Nephron (organoid): ENCODE measurements at regions not wholly inside any gene's neighbourhood (a gene's known extent, or its start where the extent isn't known, plus 50 kb on each side); places are given as distances from the start of the nearest gene placed in this dataset.

Experiments used
- H3K27ac Mint-ChIP-seq, 3 experiments: 2 replicates each; pipeline ENCODE4 v1.8.0; 2020; ENCODE audit warnings: mixed read lengths in 3 of 3, mild to moderate bottlenecking in 2 of 3, moderate library complexity in 1 of 3
- H3K27me3 Mint-ChIP-seq: 2 replicates; pipeline ENCODE4 v1.8.0; 2021; ENCODE audit warnings: low read depth, mild to moderate bottlenecking, moderate library complexity, mixed read lengths
- H3K36me3 Mint-ChIP-seq: 2 replicates; pipeline ENCODE4 v1.8.0; 2020; ENCODE audit warnings: low read depth, mixed read lengths
- H3K4me1 Mint-ChIP-seq: 2 replicates; pipeline ENCODE4 v1.8.0; 2020; ENCODE audit warnings: mixed read lengths
- H3K4me3 Mint-ChIP-seq, 3 experiments: 2 replicates each; pipeline ENCODE4 v1.8.0; 2020; ENCODE audit warnings: mild to moderate bottlenecking in 3 of 3, mixed read lengths in 3 of 3, moderate library complexity in 2 of 3
- H3K9me3 Mint-ChIP-seq: 2 replicates; pipeline ENCODE4 v1.8.0; 2020; ENCODE audit warnings: mixed read lengths
- CTCF ChIP-seq, 3 experiments: fragments of 200-600 bp; sonication (generic); IDR thresholded peaks; one replicate each; pipeline ENCODE4 v1.5.0; 2021; ENCODE audit warnings: antibody characterized with exemption in 3 of 3; ENCODE audit not compliant: unreplicated experiment in 3 of 3

DNA sequence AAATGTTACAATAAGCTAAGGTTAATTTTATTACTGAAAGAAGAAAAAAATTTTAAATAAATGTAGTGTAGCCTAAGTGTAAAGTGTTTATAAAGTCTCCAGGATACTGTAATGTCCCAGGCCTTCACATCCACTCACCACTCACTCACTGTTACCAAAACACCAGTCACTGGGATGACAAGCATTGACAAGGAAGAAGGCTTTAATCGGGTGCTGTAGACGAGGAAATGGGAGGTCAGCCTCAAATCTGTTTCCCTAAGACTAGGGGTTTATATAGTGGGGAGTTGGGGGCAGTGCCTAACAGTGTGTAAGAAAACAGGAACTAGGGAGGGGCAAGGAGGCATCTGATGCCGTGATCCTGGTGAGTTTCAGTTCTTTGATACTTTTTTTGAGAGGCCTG, 69.4 kb downstream of the CHRM3 start:
- Mint-ChIP-seq H3K27ac (no peak overlapping the region), H3K9me3 (peaks cover 5% of the 10 kb centered on the region), H3K4me3 (no peak overlapping the region), H3K36me3 (no peaks in the 10 kb centered on the region), H3K27me3 (no peaks in the 10 kb centered on the region), H3K4me1 (no peaks in the 10 kb centered on the region)
- TF ChIP-seq CTCF (IDR thresholded peaks at IDR 0.05; ENCODE audit: unreplicated experiment in 3 of 3) = no peak

- Mint-ChIP-seq H3K9me3 (peaks cover 5% of the 10 kb centered on the region), H3K27me3 (no peaks in the 10 kb centered on the region), H3K27ac (no peak overlapping the region), H3K4me3 (no peak overlapping the region), H3K4me1 (no peaks in the 10 kb centered on the region), H3K36me3 (no peaks in the 10 kb centered on the region)
- TF ChIP-seq CTCF (IDR thresholded peaks at IDR 0.05; ENCODE audit: unreplicated experiment in 3 of 3) = no peak
These were observed 70.4 kb downstream of the CHRM3 start for GRCh38 chr1:239456788-239457187.

GRCh38 chr1:239457491-239458143, 71.2 kb downstream of the CHRM3 start:
- Mint-ChIP-seq H3K9me3 (peaks cover 5% of the 10 kb centered on the region), H3K27me3 (no peaks in the 10 kb centered on the region), H3K4me3 (no peak overlapping the region), H3K36me3 (no peaks in the 10 kb centered on the region), H3K27ac (no peak overlapping the region), H3K4me1 (no peaks in the 10 kb centered on the region)
- TF ChIP-seq CTCF (IDR thresholded peaks at IDR 0.05; ENCODE audit: unreplicated experiment in 3 of 3) = no peak

DNA sequence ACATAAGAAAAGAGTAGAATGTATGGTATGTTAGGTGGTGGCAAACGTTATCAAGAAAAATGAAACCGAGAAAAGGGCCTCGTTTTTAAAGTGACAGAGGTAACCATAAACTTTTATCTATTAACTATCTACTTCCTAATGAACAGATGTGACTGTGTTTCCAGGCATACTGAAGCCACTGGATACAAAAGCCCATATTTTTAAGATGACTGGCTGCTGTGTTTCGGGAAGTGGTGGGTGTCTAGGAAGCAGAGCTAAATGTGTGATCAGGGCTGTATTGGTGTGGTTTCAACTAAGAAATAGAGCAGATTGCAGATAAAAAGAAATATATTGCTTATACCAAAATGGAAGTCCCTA, 71.8 kb downstream of the CHRM3 start:
- TF ChIP-seq CTCF (IDR thresholded peaks at IDR 0.05; ENCODE audit: unreplicated experiment in 3 of 3) = no peak
- no peak overlapping the region for H3K27ac Mint-ChIP-seq
- no peaks in the 10 kb centered on the region for H3K27me3 Mint-ChIP-seq
- H3K36me3 Mint-ChIP-seq = no peaks in the 10 kb centered on the region
- H3K4me3 Mint-ChIP-seq = no peak overlapping the region
- no peaks in the 10 kb centered on the region for H3K4me1 Mint-ChIP-seq
- peaks cover 5% of the 10 kb centered on the region for H3K9me3 Mint-ChIP-seq

- Mint-ChIP-seq H3K27me3 (no peaks in the 10 kb centered on the region), H3K36me3 (no peaks in the 10 kb centered on the region), H3K4me1 (no peaks in the 10 kb centered on the region), H3K27ac (no peak overlapping the region), H3K9me3 (no peaks in the 10 kb centered on the region), H3K4me3 (no peak overlapping the region)
- TF ChIP-seq CTCF (IDR thresholded peaks at IDR 0.05; ENCODE audit: unreplicated experiment in 3 of 3) = no peak
These were observed 81.4 kb downstream of the CHRM3 start for GRCh38 chr1:239467730-239468129.

DNA sequence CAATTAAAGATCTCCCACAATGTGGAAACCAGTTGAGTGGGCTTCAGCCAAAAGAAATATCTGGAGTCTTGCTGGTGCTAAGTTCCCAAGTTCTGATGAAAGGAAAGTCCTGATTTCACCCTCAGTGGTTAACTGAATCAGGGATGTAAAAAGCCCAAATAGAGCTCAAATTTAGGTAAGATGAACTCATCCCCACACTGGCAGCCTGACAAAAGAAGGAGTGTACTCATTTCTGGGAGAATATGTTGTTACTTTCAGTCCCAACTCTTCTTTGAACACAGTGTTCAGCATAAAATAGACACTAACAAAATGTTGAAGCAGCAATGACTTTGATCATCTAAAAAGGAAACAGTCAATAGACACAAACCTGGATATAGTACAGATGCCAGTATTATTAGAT, 91.7 kb downstream of the CHRM3 start:
- Mint-ChIP-seq H3K4me1 (no peaks in the 10 kb centered on the region), H3K9me3 (peaks cover 46% of the 10 kb centered on the region), H3K4me3 (no peak overlapping the region), H3K36me3 (peaks cover 4% of the 10 kb centered on the region), H3K27ac (no peak overlapping the region), H3K27me3 (peaks cover 3% of the 10 kb centered on the region)
- TF ChIP-seq CTCF (IDR thresholded peaks at IDR 0.05; ENCODE audit: unreplicated experiment in 3 of 3) = no peak
